ENCODE measurements at regions not wholly inside any gene's neighbourhood (a gene's known extent, or its start where the extent isn't known, plus 50 kb on each side); places are given as distances from the start of the nearest gene placed in this dataset.

GRCh38 chr14:29089849-29090248, 323.3 kb downstream of the FOXG1 start:
- no peak for TF ChIP-seq CTCF (IDR thresholded peaks at IDR 0.05)
- TF ChIP-seq POLR2A (IDR thresholded peaks at IDR 0.05), result no peak
- TF ChIP-seq POLR2AphosphoS5 (IDR thresholded peaks at IDR 0.05), result no peak
